ENCODE measurements at regions not wholly inside any gene's neighbourhood (a gene's known extent, or its start where the extent isn't known, plus 50 kb on each side); places are given as distances from the start of the nearest gene placed in this dataset.
"Not testable (repeated sequence)": the region's sequence is repeated elsewhere in the genome, so short reads cannot be mapped to it uniquely, and the experiment has no call there.

GRCh38 chr14:84442521-84442920 lies 1087.4 kb upstream of the FLRT2 start:
- no peak for DNase-seq

- no peak for DNase-seq
Observed at GRCh38 chr14:84445486-84445885, 1084.5 kb upstream of the FLRT2 start.

GRCh38 chr14:84446250-84446649 lies 1083.7 kb upstream of the FLRT2 start:
- no peak for DNase-seq

- no peak for DNase-seq
Observed at GRCh38 chr14:84453307-84453950, 1076.5 kb upstream of the FLRT2 start.

- no peak for DNase-seq
Observed at GRCh38 chr14:84454114-84454513, 1075.8 kb upstream of the FLRT2 start.

- DNase-seq = no peak
Observed at GRCh38 chr14:84456946-84457345, 1073.0 kb upstream of the FLRT2 start.

- no peak for DNase-seq
Observed at GRCh38 chr14:84458881-84459280, 1071.1 kb upstream of the FLRT2 start.

- no peak for DNase-seq
Observed at GRCh38 chr14:84465880-84466279, 1064.1 kb upstream of the FLRT2 start.

GRCh38 chr14:84468153-84468552 lies 1061.8 kb upstream of the FLRT2 start:
- no peak for DNase-seq

- no peak for DNase-seq
Observed at GRCh38 chr14:84477996-84478395, 1051.9 kb upstream of the FLRT2 start.

GRCh38 chr14:84482256-84483071 lies 1047.5 kb upstream of the FLRT2 start:
- no peak for DNase-seq

- DNase-seq = no peak
Observed at GRCh38 chr14:84483072-84483420, 1046.9 kb upstream of the FLRT2 start.

GRCh38 chr14:84484243-84484642 lies 1045.7 kb upstream of the FLRT2 start:
- not testable (repeated sequence) for DNase-seq

- DNase-seq = no peak
Observed at GRCh38 chr14:84485036-84485435, 1044.9 kb upstream of the FLRT2 start.

GRCh38 chr14:84490081-84490480 lies 1039.9 kb upstream of the FLRT2 start:
- DNase-seq = no peak

GRCh38 chr14:84492685-84493084 lies 1037.3 kb upstream of the FLRT2 start:
- no peak for DNase-seq

- no peak for DNase-seq
Observed at GRCh38 chr14:84493779-84494178, 1036.2 kb upstream of the FLRT2 start.

- DNase-seq = no peak
Observed at GRCh38 chr14:84496677-84497076, 1033.3 kb upstream of the FLRT2 start.

- DNase-seq = not testable (repeated sequence)
Observed at GRCh38 chr14:84512823-84513222, 1017.1 kb upstream of the FLRT2 start.

GRCh38 chr14:84519836-84520235 lies 1010.1 kb upstream of the FLRT2 start:
- DNase-seq = no peak

- DNase-seq = no peak
Observed at GRCh38 chr14:84520711-84521338, 1009.1 kb upstream of the FLRT2 start.

GRCh38 chr14:84523746-84524145 lies 1006.2 kb upstream of the FLRT2 start:
- DNase-seq = no peak

- no peak for DNase-seq
Observed at GRCh38 chr14:84527706-84528105, 1002.2 kb upstream of the FLRT2 start.

GRCh38 chr14:84532016-84532415 lies 997.9 kb upstream of the FLRT2 start:
- no peak for DNase-seq
